GM18868 (cell line): ENCODE measurements at regions not wholly inside any gene's neighbourhood (a gene's known extent, or its start where the extent isn't known, plus 50 kb on each side); places are given as distances from the start of the nearest gene placed in this dataset.
"Not testable (repeated sequence)": the region's sequence is repeated elsewhere in the genome, so short reads cannot be mapped to it uniquely, and the experiment has no call there.

Experiments used
- ATAC-seq: cut with Tn5 transposase; IDR thresholded peaks from one replicate; pipeline ENCODE4 v1.9.1; 2021; ENCODE audit warnings: mild to moderate bottlenecking, moderate library complexity; ENCODE audit not compliant: unreplicated experiment

DNA sequence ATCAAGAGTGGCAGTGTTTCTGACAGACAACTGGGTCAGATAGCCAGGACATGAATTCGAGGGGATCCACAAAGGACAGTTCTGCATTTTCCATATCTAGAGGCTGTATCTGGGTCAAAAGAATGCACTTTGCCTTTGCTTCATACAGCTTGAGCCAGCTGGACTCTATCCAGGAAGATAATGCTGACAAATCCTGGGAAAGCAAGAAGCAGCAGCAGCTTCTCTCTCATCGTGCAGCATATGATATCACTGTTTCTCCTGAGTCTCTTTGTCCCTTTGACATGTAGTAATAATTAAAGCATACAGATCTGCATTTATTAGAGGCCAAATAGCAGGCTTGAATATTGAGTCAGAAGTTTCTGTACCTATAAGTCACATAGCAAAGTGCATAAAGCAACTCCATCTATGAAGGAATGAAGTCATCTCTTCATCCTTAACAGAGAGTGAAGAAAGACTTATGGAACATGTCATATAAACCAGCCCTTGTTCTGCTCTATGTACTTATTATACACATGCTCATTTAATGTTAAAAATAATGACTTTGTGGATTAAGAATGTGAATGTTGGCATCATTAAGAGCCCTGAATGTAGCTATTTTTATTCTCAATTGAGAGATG lies 236.8 kb upstream of the GBE1 start:
- no peak for ATAC-seq

GRCh38 chr3:81997390-81997789 lies 235.9 kb upstream of the GBE1 start:
- ATAC-seq = no peak

DNA sequence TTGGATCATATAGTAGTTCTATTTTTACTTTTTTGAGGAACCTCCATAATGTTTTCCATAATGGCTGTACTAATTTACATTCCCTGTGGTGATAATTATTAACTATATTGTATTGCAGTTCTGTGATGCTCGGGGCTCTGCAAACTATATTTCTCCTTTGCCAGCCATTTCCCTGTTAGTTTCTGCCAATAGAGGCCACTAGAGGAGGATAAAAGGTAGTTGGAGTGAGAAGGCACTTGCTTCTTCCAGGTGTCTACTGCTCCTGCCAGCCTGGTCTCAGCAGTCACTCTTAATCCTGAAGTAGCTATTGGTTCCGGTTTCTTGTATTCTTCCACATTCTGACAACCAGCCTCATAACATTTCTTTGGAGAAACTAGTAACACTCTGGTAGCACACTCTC lies 233.9 kb upstream of the GBE1 start:
- no peak for ATAC-seq

DNA sequence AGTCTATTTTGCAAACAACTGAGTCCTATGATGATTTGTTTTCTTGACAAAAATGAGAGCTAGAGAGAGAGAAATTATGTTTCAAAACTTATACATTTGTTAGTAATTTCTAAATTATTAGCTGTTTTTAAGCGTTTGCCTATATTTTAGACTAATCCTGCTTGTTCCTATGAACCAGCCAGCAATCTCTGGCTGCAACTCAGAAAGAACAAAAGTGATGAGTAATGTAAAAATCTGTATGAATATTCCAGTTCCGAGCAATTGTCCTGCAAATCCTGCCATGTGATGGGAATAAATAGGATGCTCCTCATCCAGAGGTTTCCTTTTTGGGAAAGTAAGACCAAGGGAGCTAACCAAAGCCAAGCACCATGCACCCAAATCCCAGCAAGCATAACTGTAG lies 228.3 kb upstream of the GBE1 start:
- no peak for ATAC-seq

DNA sequence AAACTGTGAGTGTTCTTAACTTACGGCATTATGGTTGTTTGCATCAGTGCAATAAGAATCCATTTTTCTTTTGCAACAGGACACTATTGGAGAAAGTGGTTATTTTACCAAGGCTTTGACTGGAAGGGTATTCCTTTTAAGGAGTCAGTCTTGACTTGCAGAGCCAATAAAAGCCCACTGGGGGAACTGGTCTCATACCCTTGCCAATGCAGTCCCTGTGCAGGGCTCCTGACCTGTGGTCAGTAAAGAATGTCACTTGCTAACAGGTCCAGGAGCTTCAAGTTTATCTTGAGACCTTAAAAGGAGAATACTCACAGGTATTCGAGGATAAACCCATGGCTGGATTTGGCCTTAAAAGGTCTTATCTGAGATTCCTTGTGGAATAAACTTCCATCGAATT lies 227.8 kb upstream of the GBE1 start:
- ATAC-seq = no peak

DNA sequence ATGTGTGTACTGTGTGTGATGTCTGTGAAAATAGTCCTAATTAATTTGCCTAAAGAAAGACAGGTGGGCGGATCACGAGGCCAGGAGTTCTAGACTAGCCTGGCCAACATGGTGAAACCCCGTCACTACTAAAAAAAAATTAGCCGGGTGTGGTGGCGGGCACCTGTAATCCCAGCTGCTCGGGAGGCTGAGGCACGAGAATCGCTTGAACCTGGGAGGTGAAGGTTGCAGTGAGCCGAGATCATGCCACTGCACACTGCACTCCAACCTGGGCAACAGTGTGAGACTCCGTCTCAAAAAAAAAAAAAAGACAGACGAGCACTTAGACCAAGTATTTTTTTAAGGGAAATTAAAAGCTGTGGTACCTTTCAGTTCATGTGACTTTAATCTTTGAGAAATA lies 226.0 kb upstream of the GBE1 start:
- not testable (repeated sequence) for ATAC-seq

GRCh38 chr3:81985996-81986723 lies 224.7 kb upstream of the GBE1 start:
- no peak for ATAC-seq

DNA sequence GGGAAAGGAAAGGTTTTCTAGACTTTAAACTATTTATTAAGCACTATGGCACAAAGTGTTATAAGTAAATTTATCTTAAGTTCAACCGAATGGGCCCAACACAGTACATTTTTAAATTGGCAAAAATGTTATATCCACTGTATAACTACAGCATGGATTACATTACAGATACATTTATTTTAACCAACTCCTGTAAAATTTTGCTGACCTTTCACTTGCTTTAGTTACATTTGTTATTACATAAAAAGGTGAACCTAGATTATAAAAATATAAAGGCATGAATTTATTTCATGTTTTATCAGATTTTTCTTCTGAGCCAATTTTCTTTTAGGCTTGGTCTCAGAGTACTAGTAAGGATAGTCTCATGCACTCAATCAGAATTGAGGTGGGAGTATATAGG lies 221.9 kb upstream of the GBE1 start:
- ATAC-seq = no peak

DNA sequence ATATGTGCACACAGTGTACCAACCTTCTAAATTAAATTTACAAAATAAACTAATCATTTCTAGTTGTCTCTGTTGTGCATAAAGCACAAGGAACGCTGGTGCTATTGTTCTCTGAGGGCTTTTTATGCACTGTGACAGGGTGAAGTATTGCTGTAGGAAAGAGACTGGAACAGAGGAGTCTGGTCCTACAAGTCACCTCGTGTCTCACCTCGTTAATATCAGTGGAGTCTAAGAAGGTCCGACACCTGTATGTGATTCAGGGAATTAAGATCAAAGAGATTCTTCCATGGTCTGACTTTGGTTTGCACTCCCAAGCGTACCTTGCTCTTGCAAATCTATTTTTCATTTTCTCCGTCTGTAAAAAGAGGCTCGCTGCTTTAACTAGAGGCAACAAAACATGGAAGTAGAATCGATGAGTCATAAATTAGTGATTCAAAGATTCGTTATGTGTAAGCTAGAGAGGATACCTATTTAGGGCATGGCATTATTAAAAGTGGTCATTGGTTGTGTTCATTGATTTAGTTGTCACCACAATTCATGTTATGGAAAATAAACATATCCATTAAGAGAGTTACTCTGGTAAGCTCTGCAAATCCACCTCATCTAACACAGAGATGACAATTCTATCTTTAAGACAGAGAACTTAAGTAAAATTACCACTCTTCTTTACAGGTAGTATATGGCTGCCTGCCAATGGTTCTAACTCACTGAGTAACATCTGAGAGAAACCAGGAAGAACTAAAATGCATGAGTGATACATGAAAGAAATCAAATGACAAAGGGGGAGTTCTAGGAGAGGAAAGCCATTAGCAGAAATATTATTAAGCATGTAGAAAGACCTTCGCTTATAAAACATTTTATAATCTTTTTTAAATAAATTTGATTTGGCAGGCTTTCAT lies 219.4 kb upstream of the GBE1 start:
- ATAC-seq = peak; percentile 79

DNA sequence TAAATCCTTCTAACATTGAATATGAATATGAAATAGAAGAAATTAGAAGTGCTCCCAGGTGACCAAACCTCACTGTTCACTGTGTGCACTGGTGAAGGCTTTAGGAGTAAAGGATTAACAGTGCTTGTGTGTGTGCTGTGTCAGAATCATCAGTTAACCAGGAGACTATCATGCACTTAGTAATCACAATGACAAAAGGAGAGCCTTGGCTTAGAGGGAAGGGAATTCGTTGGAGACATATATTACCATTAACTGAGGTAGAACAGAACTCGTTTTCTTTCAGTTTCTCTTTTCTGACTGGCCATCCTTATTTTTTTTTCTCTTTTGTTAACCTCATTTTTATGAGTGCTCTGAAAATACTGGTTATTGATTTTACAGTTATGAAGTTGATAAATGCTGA lies 213.3 kb upstream of the GBE1 start:
- ATAC-seq = no peak

DNA sequence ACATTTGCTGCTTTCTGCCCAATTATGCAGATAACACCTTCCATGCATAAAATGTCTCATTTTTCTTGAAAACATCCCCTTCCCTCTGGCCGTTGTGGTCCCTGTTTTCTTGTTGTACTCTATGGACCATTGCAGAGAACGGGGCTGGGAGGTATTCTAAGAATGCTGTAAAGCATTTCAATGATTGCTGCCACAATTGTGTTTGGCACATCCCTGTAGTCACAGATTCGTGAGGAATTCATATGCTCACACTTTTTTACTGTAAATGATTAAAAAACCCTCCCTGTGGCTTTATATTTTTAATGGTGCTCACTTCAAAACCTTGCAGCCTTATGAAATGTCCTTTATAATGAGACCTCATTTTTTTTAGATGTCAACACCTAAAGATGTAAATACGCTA lies 207.2 kb upstream of the GBE1 start:
- no peak for ATAC-seq

GRCh38 chr3:81967393-81967792 lies 205.9 kb upstream of the GBE1 start:
- ATAC-seq = no peak

GRCh38 chr3:81965696-81966095 lies 204.3 kb upstream of the GBE1 start:
- ATAC-seq = no peak

DNA sequence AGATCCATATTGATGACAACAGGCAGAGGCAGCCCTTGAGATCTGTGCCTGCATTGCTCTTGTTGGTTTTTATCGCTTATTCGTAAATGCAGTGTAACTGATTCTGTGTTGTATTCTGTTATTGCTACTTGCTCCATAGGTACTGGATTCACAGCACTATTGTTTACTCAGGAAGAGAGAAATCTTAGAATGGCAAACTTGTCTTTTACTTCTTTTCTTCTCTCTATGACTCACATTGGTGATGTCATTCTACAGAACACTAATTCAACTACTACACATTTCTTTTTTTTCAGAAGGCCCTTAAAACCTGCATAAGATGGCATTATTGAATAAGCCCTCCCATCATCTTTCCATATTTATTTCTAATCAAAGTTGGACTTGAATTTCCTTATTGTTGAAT lies 201.0 kb upstream of the GBE1 start:
- no peak for ATAC-seq

GRCh38 chr3:81958972-81959640 lies 197.7 kb upstream of the GBE1 start:
- ATAC-seq = no peak

- ATAC-seq = no peak
Measured at GRCh38 chr3:81955878-81956277, 194.4 kb upstream of the GBE1 start.

DNA sequence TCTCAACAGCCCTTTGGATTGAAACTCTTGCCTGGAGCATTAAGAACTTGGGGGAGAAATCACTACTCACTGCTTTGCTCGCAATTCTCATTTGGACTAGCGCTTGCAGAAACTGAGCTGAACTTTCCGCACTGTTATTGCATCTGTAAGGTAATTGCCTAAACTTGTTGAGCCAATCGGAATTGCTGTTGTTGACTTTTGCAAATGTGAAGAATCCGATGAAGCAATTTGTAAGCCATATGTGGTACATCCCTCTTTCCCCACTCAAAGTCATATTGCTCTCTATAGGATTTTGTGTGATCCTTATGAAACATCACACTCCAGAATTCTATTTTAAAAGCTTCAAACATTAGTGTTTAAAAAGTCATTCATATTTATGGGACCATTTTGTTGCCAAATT lies 191.7 kb upstream of the GBE1 start:
- ATAC-seq = no peak

- ATAC-seq = no peak
Measured at GRCh38 chr3:81952141-81952540, 190.7 kb upstream of the GBE1 start.

DNA sequence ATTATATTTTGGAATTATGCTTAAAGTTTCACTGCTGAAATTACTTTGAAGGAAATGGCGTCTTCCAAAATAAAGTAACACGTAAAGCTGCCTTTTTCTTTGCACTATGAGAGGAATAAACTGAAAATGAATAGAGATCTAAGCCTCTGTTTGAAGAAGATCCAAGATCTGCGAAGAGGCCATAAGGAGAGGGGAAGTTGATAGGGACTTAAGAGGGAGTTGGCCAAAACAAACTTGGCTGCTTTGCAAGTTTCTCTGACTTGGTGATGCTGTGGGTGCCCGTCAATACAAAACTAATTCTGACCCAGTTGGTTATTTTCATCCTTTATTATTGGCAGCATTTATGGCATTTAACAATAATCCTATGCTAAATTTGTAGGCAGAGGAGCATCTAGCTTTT lies 190.2 kb upstream of the GBE1 start:
- ATAC-seq = no peak

DNA sequence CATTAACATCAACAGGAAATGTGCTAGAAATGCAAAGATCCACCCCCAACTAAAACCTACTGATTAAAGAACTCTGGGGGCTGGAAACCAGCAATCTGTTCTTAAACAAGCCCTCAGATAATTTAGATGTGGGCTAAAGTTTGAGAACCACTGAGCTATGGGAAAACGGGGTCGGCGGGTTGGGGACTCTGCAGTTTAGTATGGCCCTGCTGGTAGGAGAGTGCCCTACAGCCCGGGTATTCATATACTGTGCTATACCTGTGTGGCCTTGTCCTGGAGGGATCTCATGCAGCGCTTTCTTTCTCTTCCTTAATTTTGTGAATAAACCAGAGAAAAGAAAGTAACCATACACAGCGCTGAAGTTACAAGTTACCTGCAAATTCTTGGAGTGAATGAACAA lies 189.7 kb upstream of the GBE1 start:
- no peak for ATAC-seq

- ATAC-seq = no peak
Measured at GRCh38 chr3:81947359-81947758, 185.9 kb upstream of the GBE1 start.
